Neuronal stem cell (in vitro differentiated cells): ENCODE measurements at regions not wholly inside any gene's neighbourhood (a gene's known extent, or its start where the extent isn't known, plus 50 kb on each side); places are given as distances from the start of the nearest gene placed in this dataset.
"Not testable (repeated sequence)": the region's sequence is repeated elsewhere in the genome, so short reads cannot be mapped to it uniquely, and the experiment has no call there.

Source experiments
- DNase-seq: peaks from one replicate; pipeline ENCODE4 v3.0.0-alpha.2; 2013; ENCODE audit warnings: low spot score
- H2AFZ ChIP-seq: one replicate; pipeline ENCODE4 v1.6.1; 2013; ENCODE audit warnings: mild to moderate bottlenecking, low read length, inconsistent platforms
- H2AK5ac ChIP-seq: 2 replicates; pipeline ENCODE4 v1.6.1; 2013; ENCODE audit warnings: low read depth, mild to moderate bottlenecking, inconsistent platforms, low read length, moderate library complexity, mixed read lengths
- H2BK120ac ChIP-seq: 2 replicates; pipeline ENCODE4 v1.6.1; 2013; ENCODE audit warnings: low read depth, mild to moderate bottlenecking, inconsistent platforms, low read length, moderate library complexity, mixed read lengths
- H2BK12ac ChIP-seq: one replicate; pipeline ENCODE4 v1.6.1; 2013; ENCODE audit warnings: low read length, inconsistent platforms
- H2BK15ac ChIP-seq: 2 replicates; pipeline ENCODE4 v1.6.1; 2013; ENCODE audit warnings: mild to moderate bottlenecking, low read length, inconsistent platforms, mixed read lengths
- H2BK5ac ChIP-seq: one replicate; pipeline ENCODE4 v1.6.1; 2013; ENCODE audit warnings: inconsistent platforms, mild to moderate bottlenecking, low read length, moderate library complexity
- H3K14ac ChIP-seq: one replicate; pipeline ENCODE4 v1.6.1; 2013; ENCODE audit warnings: low read length, inconsistent platforms
- H3K18ac ChIP-seq: 2 replicates; pipeline ENCODE4 v1.6.1; 2013; ENCODE audit warnings: low read length, inconsistent platforms
- H3K23ac ChIP-seq: 2 replicates; pipeline ENCODE4 v1.6.1; 2013; ENCODE audit warnings: low read depth, mild to moderate bottlenecking, mixed read lengths, low read length, inconsistent platforms; ENCODE audit not compliant: poor library complexity
- H3K27ac ChIP-seq: replicated peaks from 3 replicates; pipeline ENCODE4 v1.5.1; 2013; ENCODE audit warnings: low read length, inconsistent platforms
- H3K27me3 ChIP-seq, 3 experiments: 2 replicates each; pipeline ENCODE4 v1.6.1; 2013; ENCODE audit warnings: low read length in 3 of 3, mild to moderate bottlenecking in 2 of 3, inconsistent platforms in 1 of 3, low read depth in 1 of 3, mixed read lengths in 1 of 3, moderate library complexity in 1 of 3; ENCODE audit not compliant: control insufficient read depth in 3 of 3, insufficient read depth in 3 of 3
- H3K36me3 ChIP-seq, 2 donors: replicated peaks in 1 of 2; 2 replicates each; pipeline ENCODE4 v1.6.1; 2013; ENCODE audit warnings: low read length in 2 of 2; ENCODE audit not compliant: control insufficient read depth in 2 of 2, insufficient read depth in 2 of 2
- H3K4ac ChIP-seq: 2 replicates; pipeline ENCODE4 v1.6.1; 2013; ENCODE audit warnings: inconsistent platforms, mild to moderate bottlenecking, low read length, moderate library complexity
- H3K4me1 ChIP-seq, 2 donors: 1 replicate in 1 of 2; 2 replicates in 1 of 2; pipeline ENCODE4 v1.6.1; 2013; ENCODE audit warnings: low read length in 2 of 2, low read depth in 1 of 2; ENCODE audit not compliant: control insufficient read depth in 2 of 2, insufficient read depth in 1 of 2
- H3K4me2 ChIP-seq: one replicate; pipeline ENCODE4 v1.6.1; 2013; ENCODE audit warnings: mild to moderate bottlenecking, low read length, inconsistent platforms; ENCODE audit not compliant: insufficient read depth, poor library complexity, severe bottlenecking
- H3K4me3 ChIP-seq, 2 donors: 2 replicates each; pipeline ENCODE4 v1.5.1; 2013; ENCODE audit warnings: low read length in 2 of 2, mild to moderate bottlenecking in 2 of 2, inconsistent platforms in 1 of 2, moderate library complexity in 1 of 2
- H3K79me1 ChIP-seq: one replicate; pipeline ENCODE4 v1.6.1; 2013; ENCODE audit warnings: low read depth, mild to moderate bottlenecking, inconsistent platforms, low read length, moderate library complexity
- H3K9ac ChIP-seq: one replicate; pipeline ENCODE4 v1.6.1; 2013; ENCODE audit warnings: mild to moderate bottlenecking, low read depth, low read length, inconsistent platforms; ENCODE audit not compliant: poor library complexity
- H3K9me3 ChIP-seq, 2 donors: replicated peaks in 1 of 2; 2 replicates each; pipeline versions ENCODE3 to v1.6.1; 2013; ENCODE audit warnings: low read length in 2 of 2, mild to moderate bottlenecking in 2 of 2, inconsistent platforms in 1 of 2, low read depth in 1 of 2, mixed read lengths in 1 of 2, moderate library complexity in 1 of 2; ENCODE audit not compliant: control insufficient read depth in 2 of 2, insufficient read depth in 1 of 2
- H4K8ac ChIP-seq: one replicate; pipeline ENCODE4 v1.6.1; 2013; ENCODE audit warnings: low read depth, mild to moderate bottlenecking, inconsistent platforms, low read length, moderate library complexity
- H4K91ac ChIP-seq: one replicate; pipeline ENCODE4 v1.6.1; 2013; ENCODE audit warnings: low read length, low read depth, mild to moderate bottlenecking, inconsistent platforms; ENCODE audit not compliant: poor library complexity
- WGBS, 2 donors: extraction: QIAGEN DNeasy Blood & Tissue Kit; methylation state at CpG; one replicate each; pipeline ENCODE4 v1.1.7; 2013; ENCODE audit warnings: missing lambda C conversion rate in 2 of 2, mixed read lengths in 1 of 2; ENCODE audit not compliant: insufficient read length in 2 of 2, insufficient replicate concordance in 1 of 2; ENCODE audit errors: extremely low coverage in 2 of 2; 5-methylcytosine and 5-hydroxymethylcytosine counted together

DNA sequence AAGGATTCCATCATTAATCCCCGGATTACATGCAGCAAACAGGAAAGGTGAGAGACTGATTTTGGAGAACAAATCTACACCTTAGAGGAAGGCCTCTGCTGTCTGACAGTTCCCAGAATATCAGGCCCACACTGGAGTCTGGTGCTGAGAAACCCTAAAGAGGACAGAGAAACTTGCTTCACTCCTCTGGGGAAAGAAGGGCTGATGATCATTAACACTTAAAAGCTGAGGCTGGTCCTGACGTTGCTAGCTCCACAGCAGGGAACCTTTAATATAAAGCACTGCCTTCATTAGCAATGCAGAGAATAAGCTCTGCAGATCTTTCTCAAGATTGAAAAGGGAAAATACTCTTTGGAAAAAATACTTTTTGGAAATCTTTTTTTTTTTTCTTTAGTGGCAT lies 1472.4 kb upstream of the GOT2 start:
- H3K79me1 ChIP-seq, result no peaks in the 10 kb centered on the region
- no peak for DNase-seq
- H2BK15ac ChIP-seq, result no peak overlapping the region
- no peak overlapping the region for H3K4me2 ChIP-seq
- no peak overlapping the region for H2BK120ac ChIP-seq
- WGBS, 2 donors, result no CpG with 5 or more reads among the region's 2 CpGs
- H3K4me1 ChIP-seq, result no peaks in the 10 kb centered on the region
- no peak overlapping the region for H3K14ac ChIP-seq
- H3K9ac ChIP-seq, result no peak overlapping the region
- no peak overlapping the region for H2BK5ac ChIP-seq
- H3K36me3 ChIP-seq, result no peaks in the 10 kb centered on the region
- H3K4me3 ChIP-seq, result no peak overlapping the region
- no peaks in the 10 kb centered on the region for H3K9me3 ChIP-seq
- H2AFZ ChIP-seq, result no peak overlapping the region
- H3K27ac ChIP-seq, result no peak overlapping the region
- no peak overlapping the region for H4K91ac ChIP-seq
- H3K4ac ChIP-seq, result no peak overlapping the region
- H4K8ac ChIP-seq, result no peak overlapping the region
- H2BK12ac ChIP-seq, result no peak overlapping the region
- H3K27me3 ChIP-seq, result no peaks in the 10 kb centered on the region
- H3K18ac ChIP-seq, result no peak overlapping the region
- no peak overlapping the region for H2AK5ac ChIP-seq
- no peak overlapping the region for H3K23ac ChIP-seq

DNA sequence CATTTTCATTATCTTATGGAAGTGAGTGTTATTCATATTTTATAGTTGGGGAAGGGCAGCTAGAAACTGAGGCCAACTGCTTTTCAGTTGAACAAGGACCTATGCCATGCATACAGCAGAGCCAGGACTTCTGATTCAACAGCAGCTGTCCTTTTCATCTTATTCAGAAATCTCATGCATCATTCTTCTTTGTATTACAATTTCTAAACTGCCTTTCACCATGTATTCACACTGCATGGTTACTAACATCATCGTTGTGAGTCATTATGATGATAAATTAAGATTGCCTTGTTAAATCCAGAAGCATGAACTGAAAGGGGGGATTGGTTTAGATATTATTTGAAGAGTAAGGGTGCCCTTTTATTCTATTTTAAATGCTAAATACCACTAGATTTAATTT lies 1470.1 kb upstream of the GOT2 start:
- no peaks in the 10 kb centered on the region for H3K79me1 ChIP-seq
- no peak overlapping the region for H2BK5ac ChIP-seq
- no peak overlapping the region for H3K27ac ChIP-seq
- no peak overlapping the region for H3K18ac ChIP-seq
- H2BK120ac ChIP-seq, result no peak overlapping the region
- peaks cover 0 to 2% of the 10 kb centered on the region in 2 donors for H3K4me1 ChIP-seq
- H2AK5ac ChIP-seq, result no peak overlapping the region
- H3K9ac ChIP-seq, result no peak overlapping the region
- H2BK15ac ChIP-seq, result no peak overlapping the region
- H3K4ac ChIP-seq, result no peak overlapping the region
- no peak overlapping the region for H2AFZ ChIP-seq
- no peak overlapping the region for H2BK12ac ChIP-seq
- H3K4me2 ChIP-seq, result no peak overlapping the region
- no peaks in the 10 kb centered on the region for H3K9me3 ChIP-seq
- H4K91ac ChIP-seq, result no peak overlapping the region
- H3K36me3 ChIP-seq, result no peaks in the 10 kb centered on the region
- WGBS, 2 donors, result no CpG with 5 or more reads among the region's 1 CpG
- H3K23ac ChIP-seq, result no peak overlapping the region
- no peaks in the 10 kb centered on the region for H3K27me3 ChIP-seq
- no peak overlapping the region for H3K14ac ChIP-seq
- DNase-seq, result no peak
- H3K4me3 ChIP-seq, result no peak overlapping the region
- no peak overlapping the region for H4K8ac ChIP-seq

DNA sequence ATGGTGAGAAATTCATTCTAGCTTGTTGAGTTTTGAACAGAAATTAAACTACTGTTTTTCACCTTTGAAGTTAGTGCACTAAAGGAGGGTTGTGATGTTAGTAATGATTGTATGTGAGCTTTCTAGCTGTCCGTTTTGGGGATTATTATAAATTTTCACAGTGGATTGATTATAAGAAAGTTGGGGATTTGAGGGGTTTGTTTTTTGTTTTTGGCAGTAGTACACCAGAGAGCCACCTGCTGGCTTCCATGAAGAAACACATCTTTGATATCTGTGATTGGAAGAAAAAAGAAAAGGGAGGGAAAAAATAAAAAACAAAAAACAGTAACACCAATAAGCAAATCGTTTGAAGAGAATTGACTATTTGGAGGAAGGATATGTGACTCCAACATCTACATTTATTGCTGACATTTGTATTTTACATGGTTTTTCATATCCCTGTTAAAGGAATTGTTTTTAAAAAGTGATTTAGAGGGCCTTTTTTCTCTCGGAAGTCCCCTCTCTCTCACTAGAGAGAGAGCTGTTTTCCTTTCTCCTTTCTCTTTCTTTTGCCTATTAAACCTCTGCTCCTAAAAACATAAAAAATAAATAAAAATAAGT lies 1469.5 kb upstream of the GOT2 start:
- Histone ChIP-seq H2AK5ac (no peak overlapping the region), H3K9ac (no peak overlapping the region), H3K23ac (no peak overlapping the region), H3K79me1 (no peaks in the 10 kb centered on the region), H2BK120ac (no peak overlapping the region), H2AFZ (no peak overlapping the region), H3K9me3 (no peaks in the 10 kb centered on the region), H3K4me2 (no peak overlapping the region), H4K8ac (no peak overlapping the region), H3K4me3 (no peak overlapping the region), H3K36me3 (no peaks in the 10 kb centered on the region), H2BK15ac (no peak overlapping the region), H2BK5ac (no peak overlapping the region), H4K91ac (no peak overlapping the region), H3K18ac (no peak overlapping the region), H3K4ac (no peak overlapping the region), H3K27me3 (no peaks in the 10 kb centered on the region), H3K14ac (no peak overlapping the region), H3K27ac (no peak overlapping the region), H2BK12ac (no peak overlapping the region), H3K4me1 (peaks cover 0 to 6% of the 10 kb centered on the region in 2 donors)
- WGBS, 2 donors, result no CpG with 5 or more reads among the region's 3 CpGs
- no peak for DNase-seq

DNA sequence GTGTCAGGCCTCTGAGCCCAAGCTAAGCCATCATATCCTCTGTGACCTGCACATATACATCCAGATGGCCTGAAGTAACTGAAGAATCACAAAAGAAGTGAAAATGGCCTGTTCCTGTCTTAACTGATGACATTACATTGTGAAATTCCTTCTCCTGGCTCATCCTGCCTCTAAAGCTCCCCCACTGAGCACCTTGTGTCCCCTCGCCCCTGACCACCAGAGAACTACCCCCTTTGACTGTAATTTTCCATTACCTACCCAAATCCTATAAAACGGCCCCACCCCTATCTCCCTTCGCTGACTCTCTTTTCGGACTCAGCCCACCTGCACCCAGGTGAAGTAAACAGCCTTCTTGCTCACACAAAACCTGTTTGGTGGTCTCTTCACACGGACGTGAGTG lies 1466.6 kb upstream of the GOT2 start:
- not testable (repeated sequence) for H3K4me1 ChIP-seq, H3K18ac ChIP-seq, H3K9me3 ChIP-seq, H3K4me2 ChIP-seq, H2BK120ac ChIP-seq, H3K4ac ChIP-seq, H2BK15ac ChIP-seq, H2BK12ac ChIP-seq, H4K8ac ChIP-seq, H3K14ac ChIP-seq, H3K79me1 ChIP-seq, H2BK5ac ChIP-seq, H3K27ac ChIP-seq, H3K4me3 ChIP-seq, H2AFZ ChIP-seq, H2AK5ac ChIP-seq, H3K36me3 ChIP-seq, H3K23ac ChIP-seq, H4K91ac ChIP-seq, DNase-seq, H3K9ac ChIP-seq, H3K27me3 ChIP-seq
- WGBS, 2 donors, result no CpG with 5 or more reads among the region's 6 CpGs
